K562 (cell line): ENCODE measurements at regions not wholly inside any gene's neighbourhood (a gene's known extent, or its start where the extent isn't known, plus 50 kb on each side); places are given as distances from the start of the nearest gene placed in this dataset.

Experiments used
- ATAC-seq: fragments of 200-7000 bp; cut with Tn5 transposase; 3 replicates; pipeline ENCODE4 v1.9.1; 2020; ENCODE audit warnings: moderate library complexity
- BruUV-seq: library from RNA; stranded (reverse); fragments of 400-500 nt; replicated peaks from 2 replicates; lab custom pipeline; 2021; lab: Mats Ljungman, UMichigan
- CTCF ChIA-PET: fragments of 300-600 bp; formaldehyde crosslinking; extraction: SDS; loops from one replicate; lab custom pipeline; 2021; ENCODE audit warnings: low intra/inter-chr PET ratio; lab: Yijun Ruan, JAX
- POLR2A ChIA-PET: fragments of 300-600, 350-650 bp; sonication (Branson Sonifier 250); formaldehyde crosslinking; extraction: SDS; loops from one replicate; lab custom pipeline; 2021; ENCODE audit warnings: antibody characterized with exemption, inconsistent platforms; lab: Yijun Ruan, JAX
- DNase-seq, 4 experiments: peaks; one replicate each; pipeline versions ENCODE4 v3.0.0 to v3.0.0-alpha.2; 2011 to 2018; ENCODE audit warnings: low spot score in 3 of 4, mixed read lengths in 3 of 4; ENCODE audit errors: extremely low read depth in 1 of 4
- FAIRE-seq: peaks from 2 replicates; lab custom pipeline; 2011; peaks lifted over from hg19 to GRCh38; lab: Jason Lieb, UNC
- H2AFZ ChIP-seq: 2 replicates; pipeline ENCODE4 v1.6.0; 2011; ENCODE audit warnings: low read depth, low read length, control low read depth, inconsistent platforms
- H3K27ac ChIP-seq: fragments of 200-600 bp; 3 replicates; pipeline ENCODE4 v1.8.0; 2011; ENCODE audit warnings: low read depth, mild to moderate bottlenecking, control low read depth, inconsistent platforms, low read length, moderate library complexity, mixed read lengths; ENCODE audit errors: extremely low read depth
- H3K27me3 ChIP-seq, 2 experiments: fragments of 300-600 bp in 1 of 2; 2 replicates in 1 of 2; 3 replicates in 1 of 2; pipeline versions ENCODE4 v1.6.0 to v1.8.0; 2011; ENCODE audit warnings: inconsistent platforms in 2 of 2, low read length in 2 of 2, mild to moderate bottlenecking in 1 of 2, mixed read lengths in 1 of 2, moderate library complexity in 1 of 2; ENCODE audit not compliant: control insufficient read depth in 2 of 2, insufficient read depth in 2 of 2
- H3K36me3 ChIP-seq: fragments of 300-600 bp; 3 replicates; pipeline ENCODE4 v1.8.0; 2011; ENCODE audit warnings: mild to moderate bottlenecking, low read length, inconsistent platforms; ENCODE audit not compliant: control insufficient read depth, insufficient read depth
- H3K4me1 ChIP-seq, 2 experiments: fragments of 200-600 bp in 1 of 2; replicated peaks in 1 of 2; 2 replicates in 1 of 2; 3 replicates in 1 of 2; pipeline versions ENCODE4 v1.5.1 to v1.8.0; 2011; ENCODE audit warnings: inconsistent platforms in 2 of 2, low read length in 2 of 2, mild to moderate bottlenecking in 1 of 2, mixed read lengths in 1 of 2, moderate library complexity in 1 of 2; ENCODE audit not compliant: control insufficient read depth in 2 of 2, insufficient read depth in 2 of 2
- H3K4me2 ChIP-seq: 2 replicates; pipeline ENCODE4 v1.6.1; 2011; ENCODE audit warnings: low read length, control low read depth, inconsistent platforms, mixed read lengths; ENCODE audit not compliant: insufficient read depth
- H3K4me3 ChIP-seq: fragments of 200-600 bp; sonication (generic), shearing (Covaris generic); 2 replicates; pipeline ENCODE4 v1.5.1; 2016; ENCODE audit warnings: control low read depth, inconsistent platforms
- H3K79me2 ChIP-seq: fragments of 200-600 bp; 3 replicates; pipeline ENCODE4 v1.8.0; 2011; ENCODE audit warnings: low read length, inconsistent platforms; ENCODE audit not compliant: control insufficient read depth, insufficient read depth
- H3K9ac ChIP-seq, 2 experiments: 2 replicates each; pipeline versions ENCODE4 v1.6.0 to v1.6.1; 2011; ENCODE audit warnings: low read depth in 2 of 2, low read length in 2 of 2, control low read depth in 1 of 2, inconsistent platforms in 1 of 2, mild to moderate bottlenecking in 1 of 2, mixed read lengths in 1 of 2; ENCODE audit not compliant: insufficient read depth in 1 of 2
- H3K9me1 ChIP-seq: one replicate; pipeline ENCODE4 v1.6.0; 2011; ENCODE audit warnings: inconsistent platforms, mild to moderate bottlenecking, low read length, moderate library complexity; ENCODE audit not compliant: control insufficient read depth, insufficient read depth
- H3K9me3 ChIP-seq: replicated peaks from 2 replicates; pipeline ENCODE4 v1.5.1; 2011; ENCODE audit warnings: low read depth, low read length, inconsistent platforms; ENCODE audit not compliant: control insufficient read depth, insufficient read depth
- H4K20me1 ChIP-seq: replicated peaks from 2 replicates; pipeline ENCODE4 v1.6.1; 2011; ENCODE audit warnings: low read length, inconsistent platforms, mixed read lengths; ENCODE audit not compliant: control insufficient read depth, insufficient read depth
- ELF1 ChIP-seq: fragments of 200-800 bp; sonication (Bioruptor generic); IDR thresholded peaks from 2 replicates; pipeline ENCODE4 v1.6.1; 2016; ENCODE audit warnings: missing genetic modification characterization, missing compliant biosample characterization
- NCOR1 ChIP-seq: fragments of 450-650 bp; IDR thresholded peaks from 2 replicates; pipeline ENCODE4 v1.6.1; 2016; ENCODE audit warnings: mild to moderate bottlenecking, moderate library complexity
- NR3C1 ChIP-seq: sonication (generic); formaldehyde crosslinking; IDR thresholded peaks from 2 replicates; pipeline ENCODE4 v1.8.1; 2022; ENCODE audit warnings: missing genetic modification reagents
- ZBTB1 ChIP-seq: sonication (generic); formaldehyde crosslinking; IDR thresholded peaks from 2 replicates; pipeline ENCODE4 v1.8.1; 2023; ENCODE audit warnings: missing genetic modification reagents, low read depth, mild to moderate bottlenecking, borderline replicate concordance
- WGBS: fragments of 100-300 bp; shearing (Covaris generic); methylation state at CpG from one replicate; pipeline ENCODE4 v1.1.6; 2016; ENCODE audit warnings: low coverage, mixed read lengths; ENCODE audit not compliant: insufficient coverage; ENCODE audit errors: missing lambda C conversion rate; 5-methylcytosine and 5-hydroxymethylcytosine counted together
- in situ Hi-C: fragments of 300-500 bp; cut with MboI; formaldehyde crosslinking; loops from 4 replicates; pipeline ENCODE4 v1.15.0; 2018; ENCODE audit warnings: inconsistent platforms, mixed read lengths
- intact Hi-C: fragments of 100-400 bp; cut with micrococcal nuclease; formaldehyde crosslinking; loops from 2 replicates; pipeline ENCODE4 v1.14.2; 2022
- TF ChIP-seq, protein P1 (sequence below): fragments of 450-650 bp; formaldehyde crosslinking; IDR thresholded peaks from 2 replicates; pipeline ENCODE4 v1.4.0; 2020; ENCODE audit warnings: mild to moderate bottlenecking

DNA sequence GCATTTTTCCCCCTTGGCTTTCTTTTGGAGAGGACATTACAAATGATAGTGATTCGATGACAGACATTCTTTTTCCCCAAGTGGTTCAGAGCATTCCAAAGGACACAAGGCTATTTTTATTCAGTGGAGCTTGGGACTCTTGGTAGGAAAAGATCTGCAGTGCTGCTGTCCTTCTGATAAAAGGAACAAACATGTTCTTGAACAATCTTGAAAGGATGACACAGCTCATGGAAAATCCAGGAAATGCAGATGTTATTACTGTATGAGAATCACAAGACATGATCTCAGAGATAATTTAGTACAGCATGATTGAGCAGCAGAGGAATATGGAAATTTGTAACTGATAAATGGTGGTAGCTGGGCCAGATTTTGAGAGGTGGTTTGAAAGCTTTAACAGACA is 96.2 kb upstream of the RFC3 start:
- H4K20me1 ChIP-seq, result no peaks in the 10 kb centered on the region
- H3K9ac ChIP-seq, result no peak overlapping the region
- no peak for FAIRE-seq
- no peak for ATAC-seq
- no peaks in the 10 kb centered on the region for H3K9me3 ChIP-seq
- H3K4me3 ChIP-seq, result no peak overlapping the region
- intact Hi-C loops (loop anchor here (5.0 to 10.0 kb wide), 4 partner anchors 44 to 1134 kb away; partner anchors contain the start of gene PDS5B), in situ Hi-C loops (loop anchor here (25.0 kb wide), 1 partner anchor 484 kb away; no protein-coding TSS in a partner anchor)
- no peaks in the 10 kb centered on the region for H3K79me2 ChIP-seq
- H3K4me1 ChIP-seq, result no peaks in the 10 kb centered on the region
- TF ChIP-seq ELF1 (tag), result peak; percentile 30; the same call in 1 of the 2 replicates
- TF ChIP-seq, protein P1, sequence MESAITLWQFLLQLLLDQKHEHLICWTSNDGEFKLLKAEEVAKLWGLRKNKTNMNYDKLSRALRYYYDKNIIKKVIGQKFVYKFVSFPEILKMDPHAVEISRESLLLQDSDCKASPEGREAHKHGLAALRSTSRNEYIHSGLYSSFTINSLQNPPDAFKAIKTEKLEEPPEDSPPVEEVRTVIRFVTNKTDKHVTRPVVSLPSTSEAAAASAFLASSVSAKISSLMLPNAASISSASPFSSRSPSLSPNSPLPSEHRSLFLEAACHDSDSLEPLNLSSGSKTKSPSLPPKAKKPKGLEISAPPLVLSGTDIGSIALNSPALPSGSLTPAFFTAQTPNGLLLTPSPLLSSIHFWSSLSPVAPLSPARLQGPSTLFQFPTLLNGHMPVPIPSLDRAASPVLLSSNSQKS (CRISPR knock-in tag), result no peak
- H2AFZ ChIP-seq, result no peak overlapping the region
- no peaks in the 10 kb centered on the region for H3K9me1 ChIP-seq
- H3K4me2 ChIP-seq, result no peak overlapping the region
- DNase-seq, result no peak
- H3K36me3 ChIP-seq, result no peaks in the 10 kb centered on the region
- no peaks in the 10 kb centered on the region for H3K27me3 ChIP-seq
- no TSS peak for BruUV-seq
- ChIA-PET CTCF (no interaction called here), POLR2A (no interaction called here)
- H3K27ac ChIP-seq, result no peak overlapping the region
- 0% methylated on average over 1 of the region's 1 CpG for WGBS

DNA sequence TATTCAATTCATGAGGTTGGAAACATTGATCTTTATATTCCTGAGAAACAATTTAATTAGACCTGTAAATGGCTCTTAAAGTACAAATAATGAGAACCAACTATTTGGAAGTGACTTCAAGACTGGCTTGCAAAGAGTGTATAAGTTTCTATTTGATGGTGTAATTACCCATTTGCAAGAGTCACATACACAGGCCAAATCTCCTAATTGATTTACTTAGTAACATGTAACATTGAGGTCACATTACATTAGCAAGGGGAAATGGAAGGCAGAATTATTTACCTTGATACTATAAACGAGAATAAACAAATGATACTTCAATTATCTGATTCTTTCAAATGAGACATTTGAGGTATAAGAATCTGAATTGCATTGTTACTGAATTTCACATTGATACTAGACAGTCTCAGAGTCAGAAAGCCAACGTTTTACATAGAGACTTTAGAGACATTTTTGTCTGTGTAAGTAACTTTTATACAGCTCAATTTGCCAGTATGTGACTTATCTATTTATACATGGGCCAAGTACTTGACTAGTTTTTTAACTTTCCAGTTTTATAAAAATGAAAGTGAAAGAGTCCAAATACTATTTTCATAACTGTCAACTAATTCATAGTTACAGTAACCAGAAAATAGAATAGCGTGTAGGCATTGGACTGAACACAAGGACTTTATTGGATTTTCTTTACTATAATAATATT is 95.6 kb upstream of the RFC3 start:
- 0% methylated on average over 3 of the region's 3 CpGs for WGBS
- Histone ChIP-seq H3K4me2 (no peak overlapping the region), H3K27me3 (no peaks in the 10 kb centered on the region), H3K27ac (no peak overlapping the region), H3K79me2 (no peaks in the 10 kb centered on the region), H3K9me1 (no peaks in the 10 kb centered on the region), H3K36me3 (no peaks in the 10 kb centered on the region), H2AFZ (no peak overlapping the region), H3K9ac (no peak overlapping the region), H3K4me3 (no peak overlapping the region), H3K9me3 (no peaks in the 10 kb centered on the region), H3K4me1 (no peaks in the 10 kb centered on the region), H4K20me1 (no peaks in the 10 kb centered on the region)
- no peak for DNase-seq
- intact Hi-C loops, result loop anchor here (5.0 to 10.0 kb wide), 4 partner anchors 45 to 1135 kb away; partner anchors contain the start of gene PDS5B
- CTCF ChIA-PET, result no interaction called here
- no peak for ATAC-seq
- POLR2A ChIA-PET, result no interaction called here
- no TSS peak for BruUV-seq
- in situ Hi-C loops, result loop anchor here (25.0 kb wide), 1 partner anchor 485 kb away; no protein-coding TSS in a partner anchor
- no peak for FAIRE-seq
- TF ChIP-seq NCOR1 (no peak), ZBTB1 (CRISPR knock-in tag) (no peak), NR3C1 (CRISPR knock-in tag) (no peak)
